ENCODE measurements at regions not wholly inside any gene's neighbourhood (a gene's known extent, or its start where the extent isn't known, plus 50 kb on each side); places are given as distances from the start of the nearest gene placed in this dataset.
A peak's percentile ranks its signal among the peaks of the same experiment; 100 is the strongest.

GRCh38 chr6:23380465-23380864 is 745.5 kb upstream of the NRSN1 start (continued):
- TF ChIP-seq PHF8 (IDR thresholded peaks at IDR 0.05; ENCODE audit: borderline replicate concordance, low read depth), result no peak
- no peak for TF ChIP-seq RARB (CRISPR knock-in tag; IDR thresholded peaks at IDR 0.05)
- TF ChIP-seq CHD4 (IDR thresholded peaks at IDR 0.05; ENCODE audit: borderline replicate concordance), result no peak

GRCh38 chr6:23388086-23388783 is 737.8 kb upstream of the NRSN1 start:
- FAIRE-seq, result no peak
- Histone ChIP-seq H3K9me3 (no peaks in the 10 kb centered on the region), H3K4me2 (no peak overlapping the region), H3K27ac (no peak overlapping the region), H3K4me3 (no peak overlapping the region), H3K4me1 (no peaks in the 10 kb centered on the region)
- no peak for ATAC-seq
- 60% methylated on average over 11 of the region's 11 CpGs for WGBS (ENCODE audit: missing lambda C conversion rate)
- ChIA-PET CTCF (no interaction called here), POLR2A (no interaction called here)
- no peak for DNase-seq (ENCODE audit: low read depth in 1 of 2, low spot score in 1 of 2)
- TF ChIP-seq MAFK (IDR thresholded peaks at IDR 0.05; ENCODE audit: partially characterized antibody) (peak; percentile 37), HOXA7 (CRISPR knock-in tag; IDR thresholded peaks at IDR 0.05) (no peak), CHD2 (IDR thresholded peaks at IDR 0.05; ENCODE audit: low read length, partially characterized antibody) (no peak), ZSCAN20 (CRISPR knock-in tag; IDR thresholded peaks at IDR 0.05) (no peak)

- no peak for FAIRE-seq
- ATAC-seq, result no peak
- H3K27ac ChIP-seq, result no peak overlapping the region
- DNase-seq (ENCODE audit: low read depth in 1 of 2, low spot score in 1 of 2), result no peak
- ChIA-PET POLR2A (no interaction called here), CTCF (no interaction called here)
- no peaks in the 10 kb centered on the region for H3K9me3 ChIP-seq
- no peak overlapping the region for H3K4me3 ChIP-seq
- 52% methylated on average over 3 of the region's 3 CpGs for WGBS (ENCODE audit: missing lambda C conversion rate)
- no peak overlapping the region for H3K4me2 ChIP-seq
- TF ChIP-seq EHF (CRISPR knock-in tag; IDR thresholded peaks at IDR 0.05), result no peak
- H3K4me1 ChIP-seq, result no peaks in the 10 kb centered on the region
These were observed 736.6 kb upstream of the NRSN1 start for GRCh38 chr6:23389386-23389785.

GRCh38 chr6:23390221-23390620 is 735.8 kb upstream of the NRSN1 start:
- no peak for FAIRE-seq
- Histone ChIP-seq H3K9me3 (no peaks in the 10 kb centered on the region), H3K4me1 (no peaks in the 10 kb centered on the region), H3K27ac (no peak overlapping the region), H3K4me2 (no peak overlapping the region), H3K4me3 (no peak overlapping the region)
- DNase-seq (ENCODE audit: low read depth in 1 of 2, low spot score in 1 of 2), result no peak
- ChIA-PET POLR2A (no interaction called here), CTCF (no interaction called here)
- 26% methylated on average over 2 of the region's 2 CpGs for WGBS (ENCODE audit: missing lambda C conversion rate)
- no peak for TF ChIP-seq HEYL (CRISPR knock-in tag; IDR thresholded peaks at IDR 0.05)
- no peak for ATAC-seq

GRCh38 chr6:23394681-23395080 is 731.3 kb upstream of the NRSN1 start:
- ChIA-PET CTCF (no interaction called here), POLR2A (no interaction called here)
- DNase-seq (ENCODE audit: low read depth in 1 of 2, low spot score in 1 of 2) (no peak), ATAC-seq (no peak), FAIRE-seq (no peak)
- Histone ChIP-seq H3K4me2 (no peak overlapping the region), H3K4me1 (no peaks in the 10 kb centered on the region), H3K9me3 (no peaks in the 10 kb centered on the region), H3K27ac (no peak overlapping the region), H3K4me3 (no peak overlapping the region)
- TF ChIP-seq FOXS1 (CRISPR knock-in tag; IDR thresholded peaks at IDR 0.05), result no peak
- TF ChIP-seq KDM1A (IDR thresholded peaks at IDR 0.05; ENCODE audit: low read depth), result no peak
- TF ChIP-seq BHLHE40 (IDR thresholded peaks at IDR 0.05; ENCODE audit: low read depth, low read length), result no peak
- no peak for TF ChIP-seq MAX (IDR thresholded peaks at IDR 0.05)
- no peak for TF ChIP-seq NFE2L2 (conservative IDR thresholded peaks at IDR 0.05; ENCODE audit: low read length)
- no peak for TF ChIP-seq JUNB (IDR thresholded peaks at IDR 0.05)
- WGBS (ENCODE audit: missing lambda C conversion rate), result 38% methylated on average over 2 of the region's 2 CpGs

- Histone ChIP-seq H3K4me3 (no peak overlapping the region), H3K4me1 (no peaks in the 10 kb centered on the region), H3K4me2 (no peak overlapping the region), H3K9me3 (no peaks in the 10 kb centered on the region), H3K27ac (no peak overlapping the region)
- DNase-seq (ENCODE audit: low read depth in 1 of 2, low spot score in 1 of 2) (no peak), FAIRE-seq (no peak), ATAC-seq (no peak)
- ChIA-PET CTCF (no interaction called here), POLR2A (no interaction called here)
- 59% methylated on average over 2 of the region's 2 CpGs for WGBS (ENCODE audit: missing lambda C conversion rate)
- TF ChIP-seq HES2 (IDR thresholded peaks at IDR 0.05), result no peak
These were observed 730.6 kb upstream of the NRSN1 start for GRCh38 chr6:23395381-23395780.

All from A549 (cell line).